ENCODE measurements at regions not wholly inside any gene's neighbourhood (a gene's known extent, or its start where the extent isn't known, plus 50 kb on each side); places are given as distances from the start of the nearest gene placed in this dataset.
A peak's percentile ranks its signal among the peaks of the same experiment; 100 is the strongest.

DNA sequence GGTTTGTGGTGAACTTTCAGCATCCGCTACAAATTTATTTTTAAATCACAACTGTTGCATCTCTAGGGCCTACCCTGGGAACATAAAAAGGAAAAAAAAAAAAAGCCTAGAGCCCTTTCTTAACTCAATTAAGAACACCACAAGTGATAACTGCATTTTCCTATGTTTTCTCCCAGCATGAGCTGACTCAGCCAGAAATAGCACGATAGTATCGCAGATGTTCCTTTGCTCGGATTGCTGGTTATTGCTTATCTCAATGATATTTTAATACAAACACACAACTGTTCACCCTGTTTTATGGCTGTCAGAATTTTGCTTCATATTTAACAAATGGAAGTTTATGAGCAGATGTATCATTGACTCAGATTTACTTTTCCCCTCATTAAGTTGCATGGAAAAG is 251.8 kb upstream of the SUCLG2 start:
- Mint-ChIP-seq H3K9me3 (peaks cover 0 to 3% (median 0%) of the 10 kb centered on the region in 8 donors), H3K36me3 (no peaks in the 10 kb centered on the region), H3K4me1 (peaks cover 11 to 18% (median 13%) of the 10 kb centered on the region in 4 donors), H3K4me3 (no peak overlapping the region), H3K27me3 (peaks cover 0 to 6% of the 10 kb centered on the region in 2 donors), H3K27ac (no peak overlapping the region)
- Histone ChIP-seq H3K4me1 (ENCODE audit: insufficient read depth, low read length) (peaks cover 9% of the 10 kb centered on the region), H3K27ac (ENCODE audit: low read depth, low read length) (no peak overlapping the region), H3K36me3 (ENCODE audit: insufficient read depth, low read length) (no peaks in the 10 kb centered on the region), H3K4me3 (ENCODE audit: low read length in 2 of 2) (no peak overlapping the region), H3K27me3 (ENCODE audit: insufficient read depth, low read length) (no peaks in the 10 kb centered on the region), H3K9me3 (ENCODE audit: control insufficient read depth in 1 of 2, low read length in 2 of 2) (no peaks in the 10 kb centered on the region)
- no peak for DNase-seq
- POLR2A ChIA-PET (ENCODE audit: partially characterized antibody): no interaction called here
- CTCF ChIA-PET (ENCODE audit: partially characterized antibody): interaction anchor here (1.7 to 1.9 kb wide), 2 partner anchors 10 to 42 kb away, joined by 5 to 8 read pairs; no protein-coding TSS in a partner anchor
- intact Hi-C loops (cut with micrococcal nuclease): no loop called here

DNA sequence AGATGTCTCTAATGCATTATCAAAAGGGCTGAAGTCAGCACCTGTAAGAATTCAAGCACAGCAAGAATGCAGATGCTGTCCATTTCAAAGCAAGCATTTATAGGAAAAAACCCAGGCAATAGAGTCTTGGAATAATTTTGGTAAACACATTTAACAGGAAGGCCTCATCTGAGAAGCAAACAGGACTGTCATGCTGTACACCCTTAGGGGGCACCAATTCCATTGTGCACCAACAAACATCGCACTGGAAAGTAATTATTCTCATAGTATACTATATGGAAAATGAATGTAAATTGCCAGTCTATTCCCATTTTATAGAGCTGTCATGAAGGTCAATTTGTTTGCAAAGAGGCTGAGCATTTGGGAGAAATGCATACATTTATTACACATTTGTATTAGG is 247.3 kb upstream of the SUCLG2 start:
- Mint-ChIP-seq H3K36me3 (no peaks in the 10 kb centered on the region), H3K9me3 (peaks cover 0 to 2% (median 0%) of the 10 kb centered on the region in 8 donors), H3K27ac (no peak overlapping the region), H3K4me1 (peaks cover 6 to 8% (median 6%) of the 10 kb centered on the region in 4 donors), H3K4me3 (no peak overlapping the region), H3K27me3 (no peaks in the 10 kb centered on the region)
- CTCF ChIA-PET (ENCODE audit: partially characterized antibody): interaction anchor here (0.8 to 1.5 kb wide), 2 partner anchors 120 to 929 kb away, joined by 4 read pairs; no protein-coding TSS in a partner anchor
- Histone ChIP-seq H3K4me3 (ENCODE audit: low read length in 2 of 2) (no peak overlapping the region), H3K9me3 (ENCODE audit: control insufficient read depth in 1 of 2, low read length in 2 of 2) (no peaks in the 10 kb centered on the region), H3K27me3 (ENCODE audit: insufficient read depth, low read length) (no peaks in the 10 kb centered on the region), H3K36me3 (ENCODE audit: insufficient read depth, low read length) (no peaks in the 10 kb centered on the region), H3K4me1 (ENCODE audit: insufficient read depth, low read length) (peaks cover 8% of the 10 kb centered on the region), H3K27ac (ENCODE audit: low read depth, low read length) (no peak overlapping the region)
- intact Hi-C loops (cut with micrococcal nuclease): loop anchor here (1.0 to 5.0 kb wide), 3 partner anchors 116 to 975 kb away; no protein-coding TSS in a partner anchor
- POLR2A ChIA-PET (ENCODE audit: partially characterized antibody): no interaction called here
- peak in 4 of 5 donors; percentile 3 to 14 (median 10) for DNase-seq

DNA sequence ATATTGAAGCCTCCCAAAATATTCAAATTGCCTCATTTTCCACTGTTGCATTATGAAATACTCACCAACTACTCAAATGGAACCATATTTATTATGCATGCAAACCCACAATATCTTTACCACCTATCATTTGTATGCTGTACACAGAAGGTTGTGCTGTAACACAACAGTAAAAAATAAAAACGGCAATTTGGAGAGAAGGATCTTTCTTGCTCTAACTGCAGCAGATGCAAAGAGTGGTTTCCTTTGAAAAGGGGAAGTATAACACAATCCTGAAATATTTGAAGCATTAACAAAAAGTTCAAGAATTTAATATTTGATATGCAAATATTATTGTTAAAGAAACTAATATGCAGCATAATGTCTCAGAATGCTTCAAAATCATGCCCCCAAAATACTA is 244.5 kb upstream of the SUCLG2 start:
- intact Hi-C loops (cut with micrococcal nuclease): no loop called here
- Mint-ChIP-seq H3K4me3 (no peak overlapping the region), H3K27ac (no peak overlapping the region), H3K4me1 (peaks cover 0 to 3% (median 1%) of the 10 kb centered on the region in 4 donors), H3K9me3 (no peaks in the 10 kb centered on the region), H3K36me3 (no peaks in the 10 kb centered on the region), H3K27me3 (peaks cover 0 to 2% of the 10 kb centered on the region in 2 donors)
- H3K4me1 ChIP-seq (ENCODE audit: insufficient read depth, low read length): no peaks in the 10 kb centered on the region
- CTCF ChIA-PET (ENCODE audit: partially characterized antibody): no interaction called here
- no peak overlapping the region for H3K27ac ChIP-seq (ENCODE audit: low read depth, low read length)
- POLR2A ChIA-PET (ENCODE audit: partially characterized antibody): no interaction called here
- no peak for DNase-seq
- no peaks in the 10 kb centered on the region for H3K36me3 ChIP-seq (ENCODE audit: insufficient read depth, low read length)
- no peaks in the 10 kb centered on the region for H3K9me3 ChIP-seq (ENCODE audit: control insufficient read depth in 1 of 2, low read length in 2 of 2)
- no peaks in the 10 kb centered on the region for H3K27me3 ChIP-seq (ENCODE audit: insufficient read depth, low read length)
- H3K4me3 ChIP-seq (ENCODE audit: low read length in 2 of 2): no peak overlapping the region

DNA sequence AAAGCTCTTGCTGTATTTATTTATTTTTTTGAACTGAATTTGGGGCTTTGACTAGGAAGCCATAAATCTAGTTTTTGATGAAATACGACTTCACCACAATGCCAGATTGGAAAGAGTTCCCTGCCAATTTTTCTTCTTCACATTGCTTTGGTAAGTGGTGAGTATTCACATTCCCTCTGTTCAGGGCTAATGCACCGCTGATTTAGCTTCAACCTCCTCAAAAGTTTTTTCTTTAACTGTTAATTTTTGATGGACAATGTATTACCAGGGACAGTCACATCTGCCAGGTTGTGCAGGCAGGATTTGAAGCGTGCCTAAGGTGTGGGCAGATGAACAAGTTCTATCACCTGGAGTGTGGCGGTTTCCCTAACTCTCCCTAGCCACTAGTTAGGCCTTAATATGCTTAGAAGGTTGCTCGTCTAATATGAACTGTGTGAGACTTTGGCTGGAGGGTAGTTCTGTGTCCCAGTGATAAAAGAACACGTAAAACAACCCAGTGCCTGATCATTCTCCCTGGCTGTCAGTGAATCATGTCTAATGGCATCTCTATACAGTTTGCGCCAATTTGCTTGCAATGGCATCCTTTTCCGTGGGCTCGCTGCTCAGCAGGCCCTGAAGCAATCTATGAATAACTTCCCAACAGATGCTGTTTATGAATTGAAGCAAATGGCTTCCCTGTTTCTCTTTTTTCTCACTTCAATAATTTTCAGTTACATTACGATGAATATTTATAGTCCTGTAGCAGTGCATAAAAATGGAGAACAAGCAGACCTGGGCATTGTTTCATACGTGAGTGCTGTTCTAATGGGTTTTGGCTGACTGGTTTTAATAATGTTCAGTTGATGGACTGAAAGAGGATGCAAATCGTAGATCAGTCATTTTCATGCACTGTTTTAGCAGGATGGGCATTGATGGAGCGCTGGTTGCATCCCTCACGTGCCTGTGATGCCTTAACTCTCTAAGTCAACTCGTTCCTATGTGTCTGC is 243.2 kb upstream of the SUCLG2 start:
- no peaks in the 10 kb centered on the region for H3K27me3 ChIP-seq (ENCODE audit: insufficient read depth, low read length)
- Mint-ChIP-seq H3K27ac (peak overlapping the region in 1 of 7 donors; percentile 8), H3K4me3 (no peak overlapping the region), H3K4me1 (peaks cover 0 to 3% (median 1%) of the 10 kb centered on the region in 4 donors), H3K36me3 (no peaks in the 10 kb centered on the region), H3K27me3 (peaks cover 0 to 2% of the 10 kb centered on the region in 2 donors), H3K9me3 (peaks cover 0 to under 1% (median 0%) of the 10 kb centered on the region in 8 donors)
- intact Hi-C loops (cut with micrococcal nuclease): no loop called here
- ChIA-PET CTCF (ENCODE audit: partially characterized antibody) (interaction anchor here (2.3 kb wide), 1 partner anchor 10 kb away, joined by 8 read pairs; no protein-coding TSS in a partner anchor), POLR2A (ENCODE audit: partially characterized antibody) (no interaction called here)
- DNase-seq: no peak
- H3K36me3 ChIP-seq (ENCODE audit: insufficient read depth, low read length): no peaks in the 10 kb centered on the region
- H3K4me3 ChIP-seq (ENCODE audit: low read length in 2 of 2): no peak overlapping the region
- no peaks in the 10 kb centered on the region for H3K4me1 ChIP-seq (ENCODE audit: insufficient read depth, low read length)
- H3K9me3 ChIP-seq (ENCODE audit: control insufficient read depth in 1 of 2, low read length in 2 of 2): no peaks in the 10 kb centered on the region
- no peak overlapping the region for H3K27ac ChIP-seq (ENCODE audit: low read depth, low read length)

DNA sequence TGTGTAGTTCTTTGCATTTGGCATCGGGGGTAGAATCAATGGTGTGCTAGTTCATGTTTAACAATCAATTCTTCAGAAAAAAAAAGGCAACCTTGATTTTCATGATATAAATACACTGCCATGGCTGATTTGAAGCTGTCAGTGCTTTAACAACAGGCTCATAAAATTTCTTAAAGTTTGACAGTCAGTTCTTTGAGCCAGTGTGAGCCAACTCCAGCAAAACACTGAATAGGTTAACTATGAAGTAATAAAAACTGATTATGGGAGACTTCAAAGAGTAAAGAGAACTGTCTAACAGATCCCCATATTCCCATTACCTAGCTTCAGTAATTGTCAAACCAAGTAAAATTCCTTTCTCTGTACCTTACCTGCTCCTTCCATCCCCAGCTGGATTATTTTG is 241.7 kb upstream of the SUCLG2 start:
- Histone ChIP-seq H3K27ac (ENCODE audit: low read depth, low read length) (no peak overlapping the region), H3K27me3 (ENCODE audit: insufficient read depth, low read length) (no peaks in the 10 kb centered on the region), H3K36me3 (ENCODE audit: insufficient read depth, low read length) (no peaks in the 10 kb centered on the region), H3K9me3 (ENCODE audit: control insufficient read depth in 1 of 2, low read length in 2 of 2) (no peaks in the 10 kb centered on the region), H3K4me1 (ENCODE audit: insufficient read depth, low read length) (no peaks in the 10 kb centered on the region), H3K4me3 (ENCODE audit: low read length in 2 of 2) (no peak overlapping the region)
- ChIA-PET POLR2A (ENCODE audit: partially characterized antibody) (interaction anchor here (0.7 kb wide), 1 partner anchor 350 kb away, joined by 3 read pairs; no protein-coding TSS in a partner anchor), CTCF (ENCODE audit: partially characterized antibody) (interaction anchor here (0.6 to 2.3 kb wide), 2 partner anchors 11 to 18 kb away, joined by 4 to 8 read pairs; no protein-coding TSS in a partner anchor)
- Mint-ChIP-seq H3K4me3 (no peak overlapping the region), H3K4me1 (no peaks in the 10 kb centered on the region), H3K36me3 (no peaks in the 10 kb centered on the region), H3K27me3 (peaks cover 0 to 2% of the 10 kb centered on the region in 2 donors), H3K27ac (no peak overlapping the region), H3K9me3 (peaks cover 0 to 6% (median under 1%) of the 10 kb centered on the region in 8 donors)
- DNase-seq: no peak
- intact Hi-C loops (cut with micrococcal nuclease): no loop called here

DNA sequence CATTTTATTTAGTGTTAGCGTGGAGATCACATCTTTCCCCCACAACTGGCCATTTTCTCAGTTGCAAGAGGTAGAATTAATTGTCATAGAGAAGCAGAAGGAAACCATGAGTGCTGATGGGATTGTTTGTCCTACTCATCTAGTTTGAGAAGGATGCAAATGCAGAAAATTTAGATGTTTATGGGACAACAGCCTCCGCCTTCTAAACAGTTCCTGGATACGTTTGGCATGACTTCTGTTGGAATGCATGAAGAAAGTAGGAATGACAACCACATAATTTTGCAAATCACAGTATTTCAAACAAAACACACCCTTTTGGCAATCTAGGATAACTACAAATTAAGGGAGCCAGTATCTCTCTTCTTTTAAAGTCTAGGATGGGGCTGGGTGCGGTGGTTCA is 240.1 kb upstream of the SUCLG2 start:
- H3K36me3 ChIP-seq (ENCODE audit: insufficient read depth, low read length): no peaks in the 10 kb centered on the region
- H3K36me3 Mint-ChIP-seq: peaks cover 0 to 3% of the 10 kb centered on the region in 2 donors
- ChIA-PET CTCF (ENCODE audit: partially characterized antibody) (no interaction called here), POLR2A (ENCODE audit: partially characterized antibody) (no interaction called here)
- no peak overlapping the region for H3K4me3 Mint-ChIP-seq
- H3K27ac ChIP-seq (ENCODE audit: low read depth, low read length): no peak overlapping the region
- no peak for DNase-seq
- H3K27me3 Mint-ChIP-seq: peaks cover 0 to 2% of the 10 kb centered on the region in 2 donors
- H3K27ac Mint-ChIP-seq: no peak overlapping the region
- H3K4me1 Mint-ChIP-seq: no peaks in the 10 kb centered on the region
- H3K9me3 ChIP-seq (ENCODE audit: control insufficient read depth in 1 of 2, low read length in 2 of 2): no peaks in the 10 kb centered on the region
- H3K4me3 ChIP-seq (ENCODE audit: low read length in 2 of 2): no peak overlapping the region
- intact Hi-C loops (cut with micrococcal nuclease): no loop called here
- H3K9me3 Mint-ChIP-seq: peaks cover 0 to 18% (median 9%) of the 10 kb centered on the region in 8 donors
- H3K4me1 ChIP-seq (ENCODE audit: insufficient read depth, low read length): no peaks in the 10 kb centered on the region
- no peaks in the 10 kb centered on the region for H3K27me3 ChIP-seq (ENCODE audit: insufficient read depth, low read length)

DNA sequence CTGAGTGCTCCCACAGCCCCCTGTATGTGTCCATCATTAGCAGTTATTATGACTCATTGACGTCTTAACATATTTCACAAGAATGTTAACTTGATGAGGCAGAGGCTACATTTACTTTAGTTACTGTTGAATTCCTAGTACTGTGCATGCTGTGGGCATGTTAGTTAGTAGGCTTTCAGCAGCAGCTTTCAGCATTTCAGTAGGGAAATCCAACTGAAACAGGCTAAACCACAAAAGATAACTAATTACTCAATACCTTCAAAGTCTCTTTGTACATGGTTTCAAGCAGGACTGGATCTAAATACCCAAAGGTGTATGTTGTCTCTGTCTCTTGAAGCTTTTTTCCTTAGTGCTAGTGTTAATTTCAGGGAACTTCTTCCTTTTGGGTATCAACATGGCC is 229.9 kb upstream of the SUCLG2 start:
- Mint-ChIP-seq H3K36me3 (no peaks in the 10 kb centered on the region), H3K27me3 (peaks cover 0 to 4% of the 10 kb centered on the region in 2 donors), H3K9me3 (peaks cover 3 to 14% (median 8%) of the 10 kb centered on the region in 8 donors), H3K4me3 (no peak overlapping the region), H3K4me1 (no peaks in the 10 kb centered on the region), H3K27ac (no peak overlapping the region)
- Histone ChIP-seq H3K4me1 (ENCODE audit: insufficient read depth, low read length) (no peaks in the 10 kb centered on the region), H3K27ac (ENCODE audit: low read depth, low read length) (no peak overlapping the region), H3K9me3 (ENCODE audit: control insufficient read depth in 1 of 2, low read length in 2 of 2) (no peaks in the 10 kb centered on the region), H3K4me3 (ENCODE audit: low read length in 2 of 2) (no peak overlapping the region), H3K27me3 (ENCODE audit: insufficient read depth, low read length) (no peaks in the 10 kb centered on the region), H3K36me3 (ENCODE audit: insufficient read depth, low read length) (no peaks in the 10 kb centered on the region)
- intact Hi-C loops (cut with micrococcal nuclease): no loop called here
- DNase-seq: no peak
- ChIA-PET POLR2A (ENCODE audit: partially characterized antibody) (interaction anchor here (0.6 kb wide), 1 partner anchor 339 kb away, joined by 3 read pairs; no protein-coding TSS in a partner anchor), CTCF (ENCODE audit: partially characterized antibody) (no interaction called here)

Data from CD4-positive, alpha-beta memory T cell (primary cell).